ENCODE measurements at regions not wholly inside any gene's neighbourhood (a gene's known extent, or its start where the extent isn't known, plus 50 kb on each side); places are given as distances from the start of the nearest gene placed in this dataset.

DNA sequence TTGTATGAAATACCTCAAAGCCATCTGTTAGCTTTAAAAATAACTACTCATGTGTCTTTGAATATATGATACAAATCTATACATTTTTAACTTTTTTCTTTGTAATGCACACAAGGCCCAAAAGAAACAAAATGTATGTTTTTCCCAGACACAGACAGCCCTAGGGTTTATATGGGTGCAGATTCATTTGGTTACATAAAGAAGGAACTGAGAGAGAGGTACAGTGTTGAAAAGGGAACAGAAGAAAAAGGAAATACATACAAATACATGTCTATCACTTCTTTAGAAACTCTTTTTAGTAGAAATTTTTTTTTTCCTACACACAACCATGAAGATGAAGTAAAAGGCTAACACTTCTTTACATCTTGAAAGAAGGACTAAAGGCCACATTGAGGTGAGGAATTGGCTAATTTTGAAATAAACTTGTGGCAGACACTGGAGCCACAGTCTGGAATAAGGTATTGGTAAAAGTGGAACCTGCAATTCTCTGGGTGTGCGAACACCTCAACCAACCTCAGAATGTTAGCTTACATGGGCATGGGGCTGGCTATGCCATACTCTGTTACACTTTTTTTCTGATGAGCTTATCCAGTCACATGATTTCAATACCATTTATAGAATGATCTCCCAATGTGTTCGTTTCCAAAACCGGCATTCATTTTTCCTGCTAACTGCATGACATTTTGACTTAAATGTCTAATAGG, 67.9 kb downstream of the FAM47C start:
- H3K4me2 ChIP-seq (ENCODE audit: low read depth, low read length): no peak overlapping the region
- H2AFZ ChIP-seq (ENCODE audit: low read length): no peak overlapping the region
- no peaks in the 10 kb centered on the region for H3K9me3 ChIP-seq (replicated peaks; ENCODE audit: insufficient read depth, low read length)
- H3K9me2 ChIP-seq (replicated peaks; ENCODE audit: insufficient read depth, low read length): no peaks in the 10 kb centered on the region
- TF ChIP-seq, protein P1, sequence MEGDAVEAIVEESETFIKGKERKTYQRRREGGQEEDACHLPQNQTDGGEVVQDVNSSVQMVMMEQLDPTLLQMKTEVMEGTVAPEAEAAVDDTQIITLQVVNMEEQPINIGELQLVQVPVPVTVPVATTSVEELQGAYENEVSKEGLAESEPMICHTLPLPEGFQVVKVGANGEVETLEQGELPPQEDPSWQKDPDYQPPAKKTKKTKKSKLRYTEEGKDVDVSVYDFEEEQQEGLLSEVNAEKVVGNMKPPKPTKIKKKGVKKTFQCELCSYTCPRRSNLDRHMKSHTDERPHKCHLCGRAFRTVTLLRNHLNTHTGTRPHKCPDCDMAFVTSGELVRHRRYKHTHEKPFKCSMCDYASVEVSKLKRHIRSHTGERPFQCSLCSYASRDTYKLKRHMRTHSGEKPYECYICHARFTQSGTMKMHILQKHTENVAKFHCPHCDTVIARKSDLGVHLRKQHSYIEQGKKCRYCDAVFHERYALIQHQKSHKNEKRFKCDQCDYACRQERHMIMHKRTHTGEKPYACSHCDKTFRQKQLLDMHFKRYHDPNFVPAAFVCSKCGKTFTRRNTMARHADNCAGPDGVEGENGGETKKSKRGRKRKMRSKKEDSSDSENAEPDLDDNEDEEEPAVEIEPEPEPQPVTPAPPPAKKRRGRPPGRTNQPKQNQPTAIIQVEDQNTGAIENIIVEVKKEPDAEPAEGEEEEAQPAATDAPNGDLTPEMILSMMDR (IDR thresholded peaks at IDR 0.05; ENCODE audit: low read length): no peak
- TF ChIP-seq EZH2phosphoT487 (IDR thresholded peaks at IDR 0.05; ENCODE audit: low read length): no peak
- TF ChIP-seq EZH2 (optimal IDR thresholded peaks at IDR 0.05; ENCODE audit: low read depth, low read length): no peak
- H3K27ac ChIP-seq (ENCODE audit: low read length): no peak overlapping the region
- no peaks in the 10 kb centered on the region for H3K27me3 ChIP-seq (replicated peaks; ENCODE audit: insufficient read depth, low read length)
- DNase-seq: no peak
- H4K20me1 ChIP-seq (ENCODE audit: insufficient read depth, low read length): no peaks in the 10 kb centered on the region
- H3K9ac ChIP-seq (ENCODE audit: low read length): no peak overlapping the region
- H3K36me3 ChIP-seq (replicated peaks; ENCODE audit: insufficient read depth, low read length): no peaks in the 10 kb centered on the region
- H3K4me1 ChIP-seq (ENCODE audit: low read length): no peaks in the 10 kb centered on the region
- no peaks in the 10 kb centered on the region for H3F3A ChIP-seq (ENCODE audit: insufficient read depth, low read length)
- no peak overlapping the region for H3K4me3 ChIP-seq (ENCODE audit: low read length)
- H3K79me2 ChIP-seq (ENCODE audit: low read length): no peaks in the 10 kb centered on the region

DNA sequence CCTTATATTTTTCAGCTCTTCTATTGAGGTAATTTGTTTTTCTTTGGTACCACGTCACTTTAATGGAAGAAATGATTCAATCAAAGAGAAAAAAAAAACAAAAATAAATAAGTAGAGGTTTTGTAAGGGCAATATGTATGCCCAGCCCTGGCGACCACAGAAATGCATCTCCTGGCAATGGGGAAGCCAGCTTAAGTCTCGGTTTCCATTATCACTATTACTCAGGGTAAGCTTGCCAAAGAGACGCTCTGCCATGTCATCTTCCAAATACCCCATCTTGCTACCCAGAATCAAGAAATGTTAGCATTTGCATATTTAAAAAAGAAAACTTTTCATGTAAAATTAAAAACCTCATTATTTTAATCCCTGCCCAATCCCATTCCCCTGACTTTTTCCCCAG, 68.8 kb downstream of the FAM47C start:
- no peaks in the 10 kb centered on the region for H3K36me3 ChIP-seq (replicated peaks; ENCODE audit: insufficient read depth, low read length)
- no peak overlapping the region for H3K27ac ChIP-seq (ENCODE audit: low read length)
- H3F3A ChIP-seq (ENCODE audit: insufficient read depth, low read length): no peaks in the 10 kb centered on the region
- no peak for DNase-seq
- no peak overlapping the region for H3K4me2 ChIP-seq (ENCODE audit: low read depth, low read length)
- H3K4me1 ChIP-seq (ENCODE audit: low read length): no peaks in the 10 kb centered on the region
- H3K9me3 ChIP-seq (replicated peaks; ENCODE audit: insufficient read depth, low read length): no peaks in the 10 kb centered on the region
- H3K9me2 ChIP-seq (replicated peaks; ENCODE audit: insufficient read depth, low read length): no peaks in the 10 kb centered on the region
- TF ChIP-seq, protein P1 (IDR thresholded peaks at IDR 0.05; ENCODE audit: low read length): no peak
- TF ChIP-seq EZH2 (optimal IDR thresholded peaks at IDR 0.05; ENCODE audit: low read depth, low read length) (no peak), EZH2phosphoT487 (IDR thresholded peaks at IDR 0.05; ENCODE audit: low read length) (no peak)
- H3K4me3 ChIP-seq (ENCODE audit: low read length): no peak overlapping the region
- H3K79me2 ChIP-seq (ENCODE audit: low read length): no peaks in the 10 kb centered on the region
- no peak overlapping the region for H2AFZ ChIP-seq (ENCODE audit: low read length)
- no peaks in the 10 kb centered on the region for H3K27me3 ChIP-seq (replicated peaks; ENCODE audit: insufficient read depth, low read length)
- H3K9ac ChIP-seq (ENCODE audit: low read length): no peak overlapping the region
- no peaks in the 10 kb centered on the region for H4K20me1 ChIP-seq (ENCODE audit: insufficient read depth, low read length)

DNA sequence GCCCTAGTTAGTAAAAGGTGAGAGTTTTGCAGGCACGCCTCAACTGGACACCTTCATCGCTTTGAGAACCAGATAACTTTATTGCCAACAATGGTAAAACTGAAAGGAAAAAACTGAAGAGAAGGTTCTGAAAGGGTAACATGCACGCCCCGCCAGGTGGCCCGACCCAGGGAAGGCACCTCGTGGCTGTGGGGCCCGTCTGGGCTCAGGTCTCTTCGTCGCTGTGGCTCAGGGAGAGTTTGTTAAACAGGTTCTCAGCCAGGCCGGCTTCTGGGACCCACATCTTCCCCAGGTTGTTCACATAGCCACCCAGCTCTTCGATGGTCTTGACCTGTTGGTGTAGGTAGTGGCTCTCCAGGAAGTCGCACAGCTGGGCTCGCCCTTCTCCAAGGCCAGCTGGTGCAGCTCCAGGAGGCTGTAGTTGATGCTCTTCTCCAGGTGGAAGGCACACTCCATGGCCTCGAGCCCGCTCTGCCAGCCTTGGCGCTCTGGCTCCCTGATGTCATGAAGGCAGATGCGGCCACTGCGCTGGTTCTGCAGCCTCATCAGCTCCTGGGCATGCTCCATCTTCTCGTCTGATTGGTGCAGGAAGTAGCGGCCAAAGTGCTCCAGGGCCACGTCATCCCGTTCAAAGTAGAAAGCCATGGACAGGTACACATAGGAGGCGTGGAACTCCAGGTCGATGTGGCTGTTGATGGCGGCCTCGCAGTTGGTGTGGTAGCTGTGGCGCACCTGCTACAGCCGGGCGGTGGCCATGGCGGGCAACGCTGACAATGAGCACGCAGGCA, 69.7 kb downstream of the FAM47C start:
- Histone ChIP-seq H3K9ac (ENCODE audit: low read length) (no peak overlapping the region), H3K4me2 (ENCODE audit: low read depth, low read length) (no peak overlapping the region), H4K20me1 (ENCODE audit: insufficient read depth, low read length) (no peaks in the 10 kb centered on the region), H3K36me3 (replicated peaks; ENCODE audit: insufficient read depth, low read length) (no peaks in the 10 kb centered on the region), H3K79me2 (ENCODE audit: low read length) (no peaks in the 10 kb centered on the region), H3K27ac (ENCODE audit: low read length) (no peak overlapping the region), H3K4me3 (ENCODE audit: low read length) (no peak overlapping the region), H3K9me3 (replicated peaks; ENCODE audit: insufficient read depth, low read length) (no peaks in the 10 kb centered on the region), H3K4me1 (ENCODE audit: low read length) (no peaks in the 10 kb centered on the region), H2AFZ (ENCODE audit: low read length) (no peak overlapping the region), H3K9me2 (replicated peaks; ENCODE audit: insufficient read depth, low read length) (no peaks in the 10 kb centered on the region), H3F3A (ENCODE audit: insufficient read depth, low read length) (no peaks in the 10 kb centered on the region), H3K27me3 (replicated peaks; ENCODE audit: insufficient read depth, low read length) (no peaks in the 10 kb centered on the region)
- DNase-seq: no peak
- TF ChIP-seq EZH2phosphoT487 (IDR thresholded peaks at IDR 0.05; ENCODE audit: low read length): no peak
- TF ChIP-seq EZH2 (optimal IDR thresholded peaks at IDR 0.05; ENCODE audit: low read depth, low read length): no peak
- TF ChIP-seq, protein P1 (IDR thresholded peaks at IDR 0.05; ENCODE audit: low read length): no peak
